Spleen (tissue), 11 donors: ENCODE measurements at regions not wholly inside any gene's neighbourhood (a gene's known extent, or its start where the extent isn't known, plus 50 kb on each side); places are given as distances from the start of the nearest gene placed in this dataset.

Experiments used
- DNase-seq: peaks from one replicate; pipeline ENCODE4 v3.0.0-alpha.2; 2020
- H3K27ac ChIP-seq, 8 donors: fragments of 200-600 bp; sonication (generic) in 7 of 8; 1 replicate in 4 of 8; 2 replicates in 4 of 8; pipeline versions ENCODE4 v1.5.0 to v1.8.0; 2016 to 2021; ENCODE audit warnings: inconsistent platforms in 4 of 8, mild to moderate bottlenecking in 4 of 8, moderate library complexity in 1 of 8
- H3K27me3 ChIP-seq, 7 donors: fragments of 200-600 bp; sonication (generic) in 6 of 7; replicated peaks in 1 of 7; 1 replicate in 4 of 7; 2 replicates in 3 of 7; pipeline versions ENCODE4 v1.5.0 to v1.8.0; 2016 to 2021; ENCODE audit warnings: inconsistent platforms in 3 of 7, mild to moderate bottlenecking in 1 of 7
- H3K36me3 ChIP-seq, 6 donors: fragments of 200-600 bp; sonication (generic) in 5 of 6; 1 replicate in 4 of 6; 2 replicates in 2 of 6; pipeline versions ENCODE4 v1.5.0 to v1.8.0; 2016 to 2021; ENCODE audit warnings: inconsistent platforms in 2 of 6
- H3K4me1 ChIP-seq, 6 donors: fragments of 200-600 bp; sonication (generic) in 5 of 6; 1 replicate in 3 of 6; 2 replicates in 3 of 6; pipeline versions ENCODE4 v1.5.0 to v1.8.0; 2016 to 2021; ENCODE audit warnings: inconsistent platforms in 3 of 6
- H3K4me3 ChIP-seq, 8 donors: fragments of 200-600 bp; sonication (generic) in 7 of 8; 1 replicate in 4 of 8; 2 replicates in 4 of 8; pipeline versions ENCODE4 v1.5.0 to v1.8.0; 2016 to 2021; ENCODE audit warnings: inconsistent platforms in 4 of 8, mild to moderate bottlenecking in 4 of 8, moderate library complexity in 2 of 8
- H3K9me3 ChIP-seq, 8 donors: fragments of 200-600 bp; sonication (generic) in 7 of 8; 1 replicate in 4 of 8; 2 replicates in 4 of 8; pipeline versions ENCODE4 v1.5.0 to v1.8.0; 2016 to 2021; ENCODE audit warnings: inconsistent platforms in 4 of 8
- POLR2A ChIP-seq, 3 donors: fragments of 450-650 bp; IDR thresholded peaks; one replicate each; pipeline ENCODE4 v1.5.1; 2017; ENCODE audit warnings: antibody characterized with exemption in 3 of 3, mild to moderate bottlenecking in 1 of 3
- POLR2AphosphoS5 ChIP-seq, 3 donors: sonication (generic); formaldehyde crosslinking; IDR thresholded peaks; one replicate each; pipeline ENCODE4 v1.5.1; 2017; ENCODE audit warnings: antibody characterized with exemption in 3 of 3
- WGBS, 5 donors: extraction: QIAGEN DNeasy Blood & Tissue Kit in 3 of 5; methylation state at CpG; one replicate each; pipeline versions ENCODE4 v1.1.5 to v1.1.7; 2013 to 2018; 5-methylcytosine and 5-hydroxymethylcytosine counted together
- intact Hi-C: fragments of 100-400 bp; cut with DNase I; formaldehyde crosslinking; loops from one replicate; pipeline ENCODE4 v1.15.0; 2023; ENCODE audit warnings: low total_unique reads
- TF ChIP-seq, protein P1 (sequence below), 11 experiments: fragments of 200-600 bp in 7 of 11; fragments of 450-650 bp in 4 of 11; sonication (generic) in 4 of 11; IDR thresholded peaks in 8 of 11; conservative IDR thresholded peaks in 3 of 11; 1 replicate in 7 of 11; 2 replicates in 4 of 11; pipeline versions ENCODE4 v1.4.0 to v1.8.0; 2016 to 2021; ENCODE audit warnings: antibody characterized with exemption in 11 of 11, inconsistent platforms in 4 of 11, mild to moderate bottlenecking in 1 of 11
- donor health status: healthy with polysubstance abuse.
- donor health status: DM: no; HTN: no; CAD: no; lungs with moderate emphysema.
- donor health status: DM: no; HTN: no; CAD: no.
- donor health status: Bipolar disorder and iron deficiency.
- donor health status: healthy.
- donor health status: DM: no; HTN: no; CAD: no.
- donor health status: DM: yes; HTN: yes; CAD: no.

DNA sequence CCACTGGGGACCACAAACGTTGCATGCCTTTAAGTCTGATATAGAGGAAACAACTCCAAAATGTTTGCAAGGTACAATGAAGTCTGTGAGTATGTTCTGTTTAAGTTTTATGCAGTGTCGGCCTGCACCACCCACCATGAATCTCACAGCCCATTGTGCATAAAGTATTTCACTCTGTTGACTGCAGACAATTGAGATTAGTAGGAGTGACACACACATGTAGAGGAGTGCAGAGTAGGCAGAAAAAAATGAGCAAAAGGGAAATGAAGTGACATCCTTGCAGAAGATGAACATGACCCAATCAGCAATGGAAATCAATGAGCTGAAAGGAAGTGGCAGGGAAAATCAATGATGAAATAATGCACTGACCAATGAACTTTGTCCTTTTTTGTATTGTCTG, 315.6 kb upstream of the PTPRD start:
- TF ChIP-seq POLR2AphosphoS5 (IDR thresholded peaks at IDR 0.05) = no peak
- TF ChIP-seq, protein P1, sequence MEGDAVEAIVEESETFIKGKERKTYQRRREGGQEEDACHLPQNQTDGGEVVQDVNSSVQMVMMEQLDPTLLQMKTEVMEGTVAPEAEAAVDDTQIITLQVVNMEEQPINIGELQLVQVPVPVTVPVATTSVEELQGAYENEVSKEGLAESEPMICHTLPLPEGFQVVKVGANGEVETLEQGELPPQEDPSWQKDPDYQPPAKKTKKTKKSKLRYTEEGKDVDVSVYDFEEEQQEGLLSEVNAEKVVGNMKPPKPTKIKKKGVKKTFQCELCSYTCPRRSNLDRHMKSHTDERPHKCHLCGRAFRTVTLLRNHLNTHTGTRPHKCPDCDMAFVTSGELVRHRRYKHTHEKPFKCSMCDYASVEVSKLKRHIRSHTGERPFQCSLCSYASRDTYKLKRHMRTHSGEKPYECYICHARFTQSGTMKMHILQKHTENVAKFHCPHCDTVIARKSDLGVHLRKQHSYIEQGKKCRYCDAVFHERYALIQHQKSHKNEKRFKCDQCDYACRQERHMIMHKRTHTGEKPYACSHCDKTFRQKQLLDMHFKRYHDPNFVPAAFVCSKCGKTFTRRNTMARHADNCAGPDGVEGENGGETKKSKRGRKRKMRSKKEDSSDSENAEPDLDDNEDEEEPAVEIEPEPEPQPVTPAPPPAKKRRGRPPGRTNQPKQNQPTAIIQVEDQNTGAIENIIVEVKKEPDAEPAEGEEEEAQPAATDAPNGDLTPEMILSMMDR (IDR thresholded peaks at IDR 0.05 in 8 of 11, conservative IDR thresholded peaks at IDR 0.05 in 3 of 11) = no peak
- TF ChIP-seq POLR2A (IDR thresholded peaks at IDR 0.05) = no peak
- WGBS, 5 donors = 60 to 70% (median 67%) methylated on average over 2 of the region's 2 CpGs
- intact Hi-C loops = no loop called here
- no peaks in the 10 kb centered on the region for H3K36me3 ChIP-seq
- H3K27me3 ChIP-seq = no peaks in the 10 kb centered on the region
- DNase-seq = no peak
- no peak overlapping the region for H3K27ac ChIP-seq
- no peak overlapping the region for H3K4me3 ChIP-seq
- H3K9me3 ChIP-seq = peaks cover 0 to 5% (median 0%) of the 10 kb centered on the region in 8 donors
- no peaks in the 10 kb centered on the region for H3K4me1 ChIP-seq

DNA sequence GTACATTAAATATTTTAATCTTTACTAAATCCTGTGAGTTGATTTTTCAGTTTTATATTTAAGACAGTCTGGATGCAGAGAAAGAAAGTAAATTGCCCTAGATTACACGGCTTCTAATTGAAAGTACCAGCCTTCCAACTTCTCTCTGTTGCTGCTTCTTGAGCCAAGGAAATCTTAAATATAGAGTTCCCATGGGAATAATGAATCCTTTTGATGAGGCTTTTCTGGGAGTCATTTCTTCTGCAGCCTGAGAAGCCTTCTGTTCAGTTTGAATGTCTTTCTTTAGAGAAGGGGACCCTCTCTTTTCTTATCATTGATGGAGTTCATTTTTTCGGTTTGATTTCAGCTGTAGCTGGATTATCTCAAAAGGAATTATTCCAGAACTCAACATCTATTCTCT, 317.3 kb upstream of the PTPRD start:
- WGBS, 5 donors = 77 to 88% (median 78%) methylated on average over 2 of the region's 2 CpGs
- TF ChIP-seq POLR2AphosphoS5 (IDR thresholded peaks at IDR 0.05) = no peak
- TF ChIP-seq, protein P1 (IDR thresholded peaks at IDR 0.05 in 8 of 11, conservative IDR thresholded peaks at IDR 0.05 in 3 of 11) = no peak
- no peak for TF ChIP-seq POLR2A (IDR thresholded peaks at IDR 0.05)
- DNase-seq = no peak
- no peaks in the 10 kb centered on the region for H3K36me3 ChIP-seq
- no peak overlapping the region for H3K4me3 ChIP-seq
- no peaks in the 10 kb centered on the region for H3K4me1 ChIP-seq
- no peaks in the 10 kb centered on the region for H3K27me3 ChIP-seq
- intact Hi-C loops = no loop called here
- H3K27ac ChIP-seq = no peak overlapping the region
- H3K9me3 ChIP-seq = peaks cover 0 to 5% (median 0%) of the 10 kb centered on the region in 8 donors

DNA sequence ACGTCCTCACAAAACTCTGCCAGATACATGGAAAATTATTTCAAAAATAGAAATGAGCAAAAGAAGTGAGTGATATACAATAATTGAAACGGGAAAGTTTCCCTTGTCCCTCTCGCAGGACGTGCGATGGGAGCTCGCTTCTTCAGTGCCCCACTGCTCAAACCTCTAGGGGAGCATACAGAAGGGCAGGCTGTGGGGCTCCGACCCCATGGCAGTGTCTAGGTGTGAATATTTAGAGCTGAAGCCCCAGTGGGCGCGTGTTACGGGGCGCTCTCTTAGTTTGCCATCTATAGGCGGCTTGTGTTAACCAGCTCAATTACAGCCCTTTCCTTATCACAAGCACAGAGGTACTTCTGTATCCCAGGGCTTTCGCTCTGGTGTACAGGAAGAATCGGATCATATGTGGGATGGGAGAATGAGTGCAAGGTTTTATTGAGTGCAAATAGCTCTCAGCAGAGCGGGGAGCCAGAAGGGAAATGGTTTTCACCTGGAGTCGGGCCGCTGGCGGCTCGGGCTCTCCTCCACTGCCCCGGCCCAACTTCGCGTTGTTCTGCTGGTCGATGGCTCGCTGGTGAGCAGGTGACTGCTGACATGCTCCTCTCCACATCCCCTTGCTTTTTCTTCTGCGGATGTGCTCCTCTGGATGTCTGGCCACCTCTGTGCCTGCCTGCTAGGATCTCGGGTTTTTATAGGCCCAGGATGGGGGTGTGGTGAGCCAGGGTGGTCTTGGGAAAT, 334.0 kb upstream of the PTPRD start:
- intact Hi-C loops = no loop called here
- H3K27ac ChIP-seq = no peak overlapping the region
- TF ChIP-seq, protein P1 (IDR thresholded peaks at IDR 0.05 in 8 of 11, conservative IDR thresholded peaks at IDR 0.05 in 3 of 11) = no peak
- TF ChIP-seq POLR2AphosphoS5 (IDR thresholded peaks at IDR 0.05) (no peak), POLR2A (IDR thresholded peaks at IDR 0.05) (no peak)
- 86 to 91% (median 88%) methylated on average over 26 of the region's 26 CpGs for WGBS, 5 donors
- no peak overlapping the region for H3K4me3 ChIP-seq
- no peak for DNase-seq
- no peaks in the 10 kb centered on the region for H3K36me3 ChIP-seq
- no peaks in the 10 kb centered on the region for H3K4me1 ChIP-seq
- H3K27me3 ChIP-seq = no peaks in the 10 kb centered on the region
- H3K9me3 ChIP-seq = peaks cover 0 to 16% (median 3%) of the 10 kb centered on the region in 8 donors

DNA sequence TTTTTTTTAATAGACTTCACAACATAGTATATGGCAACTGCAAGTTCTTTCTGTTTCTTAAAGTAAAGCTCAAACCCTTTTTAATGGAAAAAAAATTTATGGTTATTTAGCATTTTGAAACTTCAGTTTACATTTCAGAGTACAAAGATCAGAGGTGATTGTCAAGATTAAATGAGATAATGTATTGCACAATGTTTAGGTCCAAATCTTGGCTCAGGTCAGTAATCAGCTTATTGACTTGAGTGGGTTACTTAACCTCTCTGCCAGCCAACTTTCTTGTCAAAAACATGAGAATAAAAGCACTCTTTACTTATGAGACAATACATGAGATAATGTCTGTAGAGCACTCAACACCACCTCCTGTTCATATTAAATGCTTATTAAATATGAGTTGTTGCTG, 345.1 kb upstream of the PTPRD start:
- H3K36me3 ChIP-seq = no peaks in the 10 kb centered on the region
- H3K9me3 ChIP-seq = peaks cover 0 to 34% (median 11%) of the 10 kb centered on the region in 8 donors
- no peak overlapping the region for H3K4me3 ChIP-seq
- H3K27ac ChIP-seq = no peak overlapping the region
- no peaks in the 10 kb centered on the region for H3K27me3 ChIP-seq
- intact Hi-C loops = no loop called here
- TF ChIP-seq, protein P1 (IDR thresholded peaks at IDR 0.05 in 8 of 11, conservative IDR thresholded peaks at IDR 0.05 in 3 of 11) = no peak
- TF ChIP-seq POLR2A (IDR thresholded peaks at IDR 0.05) = no peak
- no peak for TF ChIP-seq POLR2AphosphoS5 (IDR thresholded peaks at IDR 0.05)
- no peak for DNase-seq
- no peaks in the 10 kb centered on the region for H3K4me1 ChIP-seq
